Keratinocyte (primary cell): ENCODE measurements at regions not wholly inside any gene's neighbourhood (a gene's known extent, or its start where the extent isn't known, plus 50 kb on each side); places are given as distances from the start of the nearest gene placed in this dataset.

ENCODE experiments used
- DNase-seq: peaks from one replicate; pipeline ENCODE4 v3.0.0-alpha.2; 2011; ENCODE audit warnings: low read depth, missing footprints, low spot score
- FAIRE-seq: peaks from 2 replicates; lab custom pipeline; 2011; peaks lifted over from hg19 to GRCh38; lab: Jason Lieb, UNC
- H2AFZ ChIP-seq: 2 replicates; pipeline ENCODE4 v1.6.0; 2012; ENCODE audit warnings: low read length, control low read depth, inconsistent platforms; ENCODE audit not compliant: control insufficient read depth
- H3K27ac ChIP-seq: 2 replicates; pipeline ENCODE4 v1.5.1; 2011; ENCODE audit warnings: low read length; ENCODE audit not compliant: control insufficient read depth, insufficient read depth
- H3K27me3 ChIP-seq: 3 replicates; pipeline ENCODE4 v1.6.0; 2011; ENCODE audit warnings: low read length; ENCODE audit not compliant: control insufficient read depth, insufficient read depth; ENCODE audit errors: extremely low read depth
- H3K36me3 ChIP-seq, 2 experiments: 2 replicates in 1 of 2; 3 replicates in 1 of 2; pipeline ENCODE4 v1.5.1; 2011; ENCODE audit warnings: low read length in 2 of 2, mild to moderate bottlenecking in 1 of 2; ENCODE audit not compliant: control insufficient read depth in 2 of 2, insufficient read depth in 2 of 2; ENCODE audit errors: extremely low read depth in 1 of 2
- H3K4me1 ChIP-seq: 3 replicates; pipeline ENCODE4 v1.5.1; 2011; ENCODE audit warnings: low read length; ENCODE audit not compliant: control insufficient read depth, insufficient read depth; ENCODE audit errors: extremely low read depth
- H3K4me2 ChIP-seq: 3 replicates; pipeline ENCODE4 v1.6.0; 2011; ENCODE audit warnings: low read depth, low read length; ENCODE audit not compliant: control insufficient read depth, insufficient read depth; ENCODE audit errors: extremely low read depth
- H3K4me3 ChIP-seq, 3 experiments: fragments of 200-600 bp in 1 of 3; sonication (generic) in 1 of 3; 2 replicates in 2 of 3; 3 replicates in 1 of 3; pipeline ENCODE4 v1.5.1; 2011 to 2016; ENCODE audit warnings: low read length in 3 of 3, mild to moderate bottlenecking in 3 of 3, control low read depth in 2 of 3, inconsistent platforms in 1 of 3, low read depth in 1 of 3, mixed read lengths in 1 of 3, mixed run types in 1 of 3, moderate library complexity in 1 of 3; ENCODE audit not compliant: control insufficient read depth in 2 of 3, insufficient read depth in 2 of 3; ENCODE audit errors: extremely low read depth in 1 of 3
- H3K79me2 ChIP-seq: 2 replicates; pipeline ENCODE4 v1.6.0; 2012; ENCODE audit warnings: low read length; ENCODE audit not compliant: control insufficient read depth, insufficient read depth
- H3K9ac ChIP-seq: 3 replicates; pipeline ENCODE4 v1.6.0; 2011; ENCODE audit warnings: low read length; ENCODE audit not compliant: control insufficient read depth, insufficient read depth; ENCODE audit errors: extremely low read depth
- H3K9me1 ChIP-seq: 3 replicates; pipeline ENCODE4 v1.6.0; 2011; ENCODE audit warnings: low read length; ENCODE audit not compliant: control insufficient read depth, insufficient read depth; ENCODE audit errors: extremely low read depth
- H3K9me3 ChIP-seq: 2 replicates; pipeline ENCODE4 v1.5.1; 2012; ENCODE audit warnings: low read depth, low read length; ENCODE audit not compliant: control insufficient read depth
- H4K20me1 ChIP-seq: 3 replicates; pipeline ENCODE4 v1.6.0; 2011; ENCODE audit warnings: low read length; ENCODE audit not compliant: control insufficient read depth, insufficient read depth; ENCODE audit errors: extremely low read depth
- EZH2 ChIP-seq: IDR thresholded peaks from one replicate; pipeline ENCODE4 v1.6.1; 2012; ENCODE audit warnings: inconsistent platforms, mild to moderate bottlenecking, low read length, moderate library complexity
- dilution Hi-C: fragments of 300-500 bp; cut with MboI; formaldehyde crosslinking; loops from one replicate; pipeline ENCODE4 v1.7.0; 2020; ENCODE audit warnings: low sequenced_read_pairs; ENCODE audit not compliant: extremely low pct_ligation_motif_present
- TF ChIP-seq, protein P1 (sequence below), 3 experiments: IDR thresholded peaks in 1 of 3; conservative IDR thresholded peaks in 1 of 3; optimal IDR thresholded peaks in 1 of 3; 2 replicates in 2 of 3; 3 replicates in 1 of 3; pipeline versions ENCODE3 to v1.5.1; 2011; ENCODE audit warnings: low read length in 3 of 3, mild to moderate bottlenecking in 3 of 3, moderate library complexity in 2 of 3, control low read depth in 1 of 3, inconsistent platforms in 1 of 3; ENCODE audit not compliant: insufficient read depth in 2 of 3; ENCODE audit errors: extremely low read depth in 1 of 3

DNA sequence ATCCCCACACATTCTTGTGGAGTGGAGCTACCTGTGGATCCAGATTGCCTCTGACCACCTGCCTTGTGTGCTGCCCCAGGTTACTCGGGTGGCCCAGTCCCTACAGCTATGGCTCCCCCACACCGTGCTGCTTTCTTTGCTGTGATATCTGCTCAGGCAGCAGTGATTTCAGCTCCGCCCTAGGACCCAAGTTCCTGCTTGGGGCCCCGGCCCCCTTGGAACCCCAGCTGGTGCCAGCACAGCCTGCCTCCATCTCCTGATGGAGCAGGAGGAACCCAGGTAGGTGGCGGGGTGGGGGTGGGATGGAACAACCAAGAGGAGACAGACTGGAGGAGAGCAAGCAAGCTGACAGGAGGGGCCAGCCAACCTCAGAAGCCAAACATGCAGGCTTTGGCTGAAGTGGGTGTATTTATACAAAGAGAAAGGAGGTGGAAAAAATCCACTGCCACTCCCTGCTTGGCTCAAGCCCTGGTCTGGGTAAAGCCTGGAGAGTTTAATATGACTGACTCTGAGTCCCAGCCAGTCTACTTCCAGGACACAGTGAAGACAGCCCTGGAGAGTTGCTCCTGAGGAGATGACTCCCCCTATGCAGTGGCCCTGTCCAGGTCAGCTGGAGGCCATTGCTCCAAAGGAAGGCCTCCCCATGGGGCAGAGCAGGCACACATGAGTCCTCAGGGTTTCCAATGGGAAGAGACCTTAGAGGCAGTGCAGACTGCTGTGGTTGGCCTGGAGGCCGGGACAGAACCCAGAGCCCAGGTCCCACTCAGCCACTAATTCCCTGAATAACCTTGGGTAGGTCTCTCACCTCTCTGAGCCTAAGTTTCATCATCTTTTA, 197.1 kb upstream of the MAMLD1 start:
- no peaks in the 10 kb centered on the region for H3K4me1 ChIP-seq
- H4K20me1 ChIP-seq, result no peaks in the 10 kb centered on the region
- H3K9me3 ChIP-seq, result no peaks in the 10 kb centered on the region
- H3K36me3 ChIP-seq, result no peaks in the 10 kb centered on the region
- no peak overlapping the region for H3K27ac ChIP-seq
- no peak overlapping the region for H2AFZ ChIP-seq
- no peaks in the 10 kb centered on the region for H3K79me2 ChIP-seq
- no peak overlapping the region for H3K4me3 ChIP-seq
- no peaks in the 10 kb centered on the region for H3K9me1 ChIP-seq
- DNase-seq (no peak), FAIRE-seq (no peak)
- no peaks in the 10 kb centered on the region for H3K27me3 ChIP-seq
- dilution Hi-C loops, result no loop called here
- no peak overlapping the region for H3K4me2 ChIP-seq
- no peak overlapping the region for H3K9ac ChIP-seq
- TF ChIP-seq, protein P1, sequence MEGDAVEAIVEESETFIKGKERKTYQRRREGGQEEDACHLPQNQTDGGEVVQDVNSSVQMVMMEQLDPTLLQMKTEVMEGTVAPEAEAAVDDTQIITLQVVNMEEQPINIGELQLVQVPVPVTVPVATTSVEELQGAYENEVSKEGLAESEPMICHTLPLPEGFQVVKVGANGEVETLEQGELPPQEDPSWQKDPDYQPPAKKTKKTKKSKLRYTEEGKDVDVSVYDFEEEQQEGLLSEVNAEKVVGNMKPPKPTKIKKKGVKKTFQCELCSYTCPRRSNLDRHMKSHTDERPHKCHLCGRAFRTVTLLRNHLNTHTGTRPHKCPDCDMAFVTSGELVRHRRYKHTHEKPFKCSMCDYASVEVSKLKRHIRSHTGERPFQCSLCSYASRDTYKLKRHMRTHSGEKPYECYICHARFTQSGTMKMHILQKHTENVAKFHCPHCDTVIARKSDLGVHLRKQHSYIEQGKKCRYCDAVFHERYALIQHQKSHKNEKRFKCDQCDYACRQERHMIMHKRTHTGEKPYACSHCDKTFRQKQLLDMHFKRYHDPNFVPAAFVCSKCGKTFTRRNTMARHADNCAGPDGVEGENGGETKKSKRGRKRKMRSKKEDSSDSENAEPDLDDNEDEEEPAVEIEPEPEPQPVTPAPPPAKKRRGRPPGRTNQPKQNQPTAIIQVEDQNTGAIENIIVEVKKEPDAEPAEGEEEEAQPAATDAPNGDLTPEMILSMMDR (optimal IDR thresholded peaks at IDR 0.05 in 1 of 3, IDR thresholded peaks at IDR 0.05 in 1 of 3, conservative IDR thresholded peaks at IDR 0.05 in 1 of 3; ENCODE audit: extremely low read depth in 1 of 3, insufficient read depth in 2 of 3, low read length in 3 of 3), result no peak
- TF ChIP-seq EZH2, result no peak

DNA sequence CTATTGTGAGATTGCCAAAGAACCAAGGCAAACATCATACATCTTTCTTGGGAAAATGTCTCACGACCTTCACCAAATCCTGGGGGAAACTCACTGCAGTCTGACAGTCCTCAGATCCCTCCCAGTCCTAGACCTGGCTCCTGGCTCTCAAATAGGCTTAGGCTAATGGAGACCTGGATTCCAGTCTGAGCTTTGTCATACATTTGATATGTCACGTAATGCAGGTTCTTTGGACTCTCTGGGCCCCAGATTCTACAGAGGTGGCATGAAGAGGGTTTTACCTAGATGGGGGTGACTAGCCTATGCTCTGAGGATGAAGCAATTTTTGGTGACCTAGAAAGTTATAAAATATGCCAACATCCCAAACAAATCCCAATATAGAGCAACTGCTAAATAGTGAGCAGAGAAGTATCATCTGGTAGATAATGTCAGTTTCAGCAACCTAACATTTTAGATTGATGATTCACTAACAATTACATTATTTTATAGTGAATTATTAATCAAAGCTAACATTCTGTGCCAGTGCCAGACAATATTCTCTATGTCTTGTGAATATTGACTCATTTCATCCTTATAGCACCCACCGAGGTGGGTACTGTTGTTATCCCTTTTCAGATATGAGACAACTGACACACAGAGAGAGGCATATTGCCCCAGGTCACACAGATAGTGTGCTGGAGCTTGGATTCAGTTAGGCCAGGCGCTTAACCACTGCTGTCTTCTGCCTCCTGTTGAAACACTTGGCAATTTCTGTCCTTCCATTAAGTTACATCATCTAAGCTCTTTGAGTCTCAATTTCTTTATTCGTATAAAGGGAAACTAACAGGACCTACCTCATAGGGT, 195.4 kb upstream of the MAMLD1 start:
- Histone ChIP-seq H3K36me3 (no peaks in the 10 kb centered on the region), H3K9ac (no peak overlapping the region), H3K4me3 (no peak overlapping the region), H3K79me2 (no peaks in the 10 kb centered on the region), H4K20me1 (no peaks in the 10 kb centered on the region), H3K27ac (no peak overlapping the region), H3K4me1 (no peaks in the 10 kb centered on the region), H3K9me3 (no peaks in the 10 kb centered on the region), H3K9me1 (no peaks in the 10 kb centered on the region), H3K4me2 (no peak overlapping the region), H2AFZ (no peak overlapping the region), H3K27me3 (no peaks in the 10 kb centered on the region)
- dilution Hi-C loops, result no loop called here
- no peak for FAIRE-seq
- no peak for DNase-seq
- TF ChIP-seq, protein P1 (optimal IDR thresholded peaks at IDR 0.05 in 1 of 3, IDR thresholded peaks at IDR 0.05 in 1 of 3, conservative IDR thresholded peaks at IDR 0.05 in 1 of 3; ENCODE audit: extremely low read depth in 1 of 3, insufficient read depth in 2 of 3, low read length in 3 of 3), result no peak
